ENCODE measurements at regions not wholly inside any gene's neighbourhood (a gene's known extent, or its start where the extent isn't known, plus 50 kb on each side); places are given as distances from the start of the nearest gene placed in this dataset.

DNA sequence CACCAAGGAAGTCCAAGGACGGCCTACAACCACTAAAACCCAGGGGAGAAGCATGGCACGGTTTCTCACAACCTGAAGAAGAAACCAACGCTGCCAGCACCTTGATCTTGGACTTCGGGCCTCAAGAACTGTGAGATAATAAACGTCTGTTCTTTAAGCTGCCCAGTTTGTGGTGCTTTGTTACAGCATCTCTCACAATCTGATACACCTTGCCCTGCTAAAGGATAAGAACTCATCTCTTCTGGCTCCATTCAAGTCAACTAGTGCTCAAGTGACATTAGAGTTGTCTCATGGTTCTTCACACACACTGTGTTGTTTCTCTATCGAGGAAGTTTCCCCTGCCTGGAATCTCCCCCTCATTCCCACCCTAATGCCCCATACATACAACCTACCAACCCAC, 314.4 kb upstream of the RUNX1 start:
- no peak for TF ChIP-seq POLR2AphosphoS5 (IDR thresholded peaks at IDR 0.05; ENCODE audit: insufficient read depth, low read depth, low read length)
- TF ChIP-seq, protein P1, sequence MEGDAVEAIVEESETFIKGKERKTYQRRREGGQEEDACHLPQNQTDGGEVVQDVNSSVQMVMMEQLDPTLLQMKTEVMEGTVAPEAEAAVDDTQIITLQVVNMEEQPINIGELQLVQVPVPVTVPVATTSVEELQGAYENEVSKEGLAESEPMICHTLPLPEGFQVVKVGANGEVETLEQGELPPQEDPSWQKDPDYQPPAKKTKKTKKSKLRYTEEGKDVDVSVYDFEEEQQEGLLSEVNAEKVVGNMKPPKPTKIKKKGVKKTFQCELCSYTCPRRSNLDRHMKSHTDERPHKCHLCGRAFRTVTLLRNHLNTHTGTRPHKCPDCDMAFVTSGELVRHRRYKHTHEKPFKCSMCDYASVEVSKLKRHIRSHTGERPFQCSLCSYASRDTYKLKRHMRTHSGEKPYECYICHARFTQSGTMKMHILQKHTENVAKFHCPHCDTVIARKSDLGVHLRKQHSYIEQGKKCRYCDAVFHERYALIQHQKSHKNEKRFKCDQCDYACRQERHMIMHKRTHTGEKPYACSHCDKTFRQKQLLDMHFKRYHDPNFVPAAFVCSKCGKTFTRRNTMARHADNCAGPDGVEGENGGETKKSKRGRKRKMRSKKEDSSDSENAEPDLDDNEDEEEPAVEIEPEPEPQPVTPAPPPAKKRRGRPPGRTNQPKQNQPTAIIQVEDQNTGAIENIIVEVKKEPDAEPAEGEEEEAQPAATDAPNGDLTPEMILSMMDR (IDR thresholded peaks at IDR 0.05; ENCODE audit: extremely low read depth in 1 of 2, insufficient read depth in 1 of 2, low read depth in 1 of 2, low read length in 2 of 2), result no peak

All from endothelial cell of umbilical vein (primary cell).